ENCODE measurements at regions not wholly inside any gene's neighbourhood (a gene's known extent, or its start where the extent isn't known, plus 50 kb on each side); places are given as distances from the start of the nearest gene placed in this dataset.

- Histone ChIP-seq H3K4me2 (ENCODE audit: low read length) (no peak overlapping the region), H3F3A (ENCODE audit: insufficient read depth, low read length) (no peaks in the 10 kb centered on the region), H3K9me2 (ENCODE audit: low read depth, low read length) (no peaks in the 10 kb centered on the region), H3K9ac (ENCODE audit: low read length) (no peak overlapping the region), H3K27me3 (ENCODE audit: insufficient read depth, low read length) (no peaks in the 10 kb centered on the region), H2AFZ (ENCODE audit: low read length) (no peak overlapping the region), H3K79me2 (ENCODE audit: insufficient read depth, low read length) (no peaks in the 10 kb centered on the region), H3K36me3 (ENCODE audit: insufficient read depth, low read length) (no peaks in the 10 kb centered on the region), H3K4me3 (ENCODE audit: low read depth, low read length, poor library complexity, severe bottlenecking) (no peak overlapping the region), H3K27ac (ENCODE audit: low read depth, low read length, poor library complexity, severe bottlenecking) (no peak overlapping the region), H4K20me1 (ENCODE audit: insufficient read depth, low read length) (no peaks in the 10 kb centered on the region), H3K4me1 (ENCODE audit: insufficient read depth, low read length, severe bottlenecking) (no peaks in the 10 kb centered on the region), H3K9me3 (ENCODE audit: low read length) (no peaks in the 10 kb centered on the region)
- TF ChIP-seq CTCF (IDR thresholded peaks at IDR 0.05; ENCODE audit: low read length) = no peak
- no peak for TF ChIP-seq EZH2 (IDR thresholded peaks at IDR 0.05; ENCODE audit: borderline replicate concordance, low read length)
Measured at GRCh38 chr6:84508334-84508733, 256.1 kb downstream of the TBX18 start.

- H3K4me2 ChIP-seq (ENCODE audit: low read length) = no peak overlapping the region
- no peak for TF ChIP-seq EZH2 (IDR thresholded peaks at IDR 0.05; ENCODE audit: borderline replicate concordance, low read length)
- TF ChIP-seq CTCF (IDR thresholded peaks at IDR 0.05; ENCODE audit: low read length) = no peak
Measured at GRCh38 chr6:84504025-84504424, 260.4 kb downstream of the TBX18 start.

GRCh38 chr6:84501315-84501714 is 263.1 kb downstream of the TBX18 start:
- no peak overlapping the region for H3K4me2 ChIP-seq (ENCODE audit: low read length)
- no peaks in the 10 kb centered on the region for H3K9me3 ChIP-seq (ENCODE audit: low read length)
- no peak overlapping the region for H3K9ac ChIP-seq (ENCODE audit: low read length)
- H3K79me2 ChIP-seq (ENCODE audit: insufficient read depth, low read length) = no peaks in the 10 kb centered on the region
- H3F3A ChIP-seq (ENCODE audit: insufficient read depth, low read length) = no peaks in the 10 kb centered on the region
- H3K4me3 ChIP-seq (ENCODE audit: low read depth, low read length, poor library complexity, severe bottlenecking) = no peak overlapping the region
- H4K20me1 ChIP-seq (ENCODE audit: insufficient read depth, low read length) = no peaks in the 10 kb centered on the region
- no peak overlapping the region for H2AFZ ChIP-seq (ENCODE audit: low read length)
- no peak overlapping the region for H3K27ac ChIP-seq (ENCODE audit: low read depth, low read length, poor library complexity, severe bottlenecking)
- no peak for TF ChIP-seq CTCF (IDR thresholded peaks at IDR 0.05; ENCODE audit: low read length)
- TF ChIP-seq EZH2 (IDR thresholded peaks at IDR 0.05; ENCODE audit: borderline replicate concordance, low read length) = no peak
- H3K36me3 ChIP-seq (ENCODE audit: insufficient read depth, low read length) = no peaks in the 10 kb centered on the region
- no peaks in the 10 kb centered on the region for H3K4me1 ChIP-seq (ENCODE audit: insufficient read depth, low read length, severe bottlenecking)
- H3K9me2 ChIP-seq (ENCODE audit: low read depth, low read length) = no peaks in the 10 kb centered on the region
- no peaks in the 10 kb centered on the region for H3K27me3 ChIP-seq (ENCODE audit: insufficient read depth, low read length)

More at GRCh38 chr6:84504025-84504424, 260.4 kb downstream of the TBX18 start:
- Histone ChIP-seq H3K4me1 (ENCODE audit: insufficient read depth, low read length, severe bottlenecking) (no peaks in the 10 kb centered on the region), H3K4me3 (ENCODE audit: low read depth, low read length, poor library complexity, severe bottlenecking) (no peak overlapping the region), H3K9me2 (ENCODE audit: low read depth, low read length) (no peaks in the 10 kb centered on the region), H3K9ac (ENCODE audit: low read length) (no peak overlapping the region), H3K79me2 (ENCODE audit: insufficient read depth, low read length) (no peaks in the 10 kb centered on the region), H3F3A (ENCODE audit: insufficient read depth, low read length) (no peaks in the 10 kb centered on the region), H2AFZ (ENCODE audit: low read length) (no peak overlapping the region), H4K20me1 (ENCODE audit: insufficient read depth, low read length) (no peaks in the 10 kb centered on the region), H3K36me3 (ENCODE audit: insufficient read depth, low read length) (no peaks in the 10 kb centered on the region), H3K9me3 (ENCODE audit: low read length) (no peaks in the 10 kb centered on the region), H3K27ac (ENCODE audit: low read depth, low read length, poor library complexity, severe bottlenecking) (no peak overlapping the region), H3K27me3 (ENCODE audit: insufficient read depth, low read length) (no peaks in the 10 kb centered on the region)
